ENCODE measurements at regions not wholly inside any gene's neighbourhood (a gene's known extent, or its start where the extent isn't known, plus 50 kb on each side); places are given as distances from the start of the nearest gene placed in this dataset.

- Histone ChIP-seq H3K4me3 (ENCODE audit: low read depth in 1 of 3, low read length in 3 of 3) (no peak overlapping the region), H3K27me3 (ENCODE audit: control insufficient read depth in 4 of 4, insufficient read depth in 4 of 4, low read length in 3 of 4) (no peaks in the 10 kb centered on the region), H3K9ac (ENCODE audit: low read depth in 1 of 2, low read length in 2 of 2) (no peak overlapping the region), H3K27ac (ENCODE audit: low read depth in 1 of 2, low read length in 2 of 2) (no peak overlapping the region), H3K4me1 (ENCODE audit: control insufficient read depth in 4 of 4, insufficient read depth in 4 of 4, low read length in 3 of 4) (peaks cover 0 to 12% (median 7%) of the 10 kb centered on the region in 4 donors), H3K9me3 (ENCODE audit: control insufficient read depth in 4 of 4, low read length in 3 of 4) (no peaks in the 10 kb centered on the region), H3K36me3 (ENCODE audit: control insufficient read depth in 4 of 4, insufficient read depth in 3 of 4, low read depth in 1 of 4, low read length in 3 of 4) (no peaks in the 10 kb centered on the region)
- no peak for DNase-seq (ENCODE audit: low spot score)
- WGBS: 86% methylated on average over 6 of the region's 6 CpGs
- no peak for TF ChIP-seq REST (IDR thresholded peaks at IDR 0.05)
- no peak for TF ChIP-seq JUND (IDR thresholded peaks at IDR 0.05)
- no peak for TF ChIP-seq EGR1 (IDR thresholded peaks at IDR 0.05; ENCODE audit: low read depth in 2 of 2)
- TF ChIP-seq RXRA (IDR thresholded peaks at IDR 0.05): no peak
- no peak for TF ChIP-seq MAX (IDR thresholded peaks at IDR 0.05)
- TF ChIP-seq FOXA2 (IDR thresholded peaks at IDR 0.05): no peak
- no peak for TF ChIP-seq ATF3 (IDR thresholded peaks at IDR 0.05)
- TF ChIP-seq YY1 (IDR thresholded peaks at IDR 0.05): no peak
- no peak for TF ChIP-seq ZBTB33 (IDR thresholded peaks at IDR 0.05)
- TF ChIP-seq RAD21 (IDR thresholded peaks at IDR 0.05): no peak
- no peak for TF ChIP-seq HNF4G (IDR thresholded peaks at IDR 0.05)
Observed at GRCh38 chr13:30107121-30107520, 200.2 kb downstream of the KATNAL1 start.

- no peak for DNase-seq (ENCODE audit: low spot score)
- Histone ChIP-seq H3K4me1 (ENCODE audit: control insufficient read depth in 4 of 4, insufficient read depth in 4 of 4, low read length in 3 of 4) (peaks cover 0 to 12% (median 7%) of the 10 kb centered on the region in 4 donors), H3K9me3 (ENCODE audit: control insufficient read depth in 4 of 4, low read length in 3 of 4) (no peaks in the 10 kb centered on the region)
Observed at GRCh38 chr13:30105381-30105780, 202.0 kb downstream of the KATNAL1 start.

More at GRCh38 chr13:30105381-30105780, 202.0 kb downstream of the KATNAL1 start:
- no peaks in the 10 kb centered on the region for H3K27me3 ChIP-seq (ENCODE audit: control insufficient read depth in 4 of 4, insufficient read depth in 4 of 4, low read length in 3 of 4)
- no peak overlapping the region for H3K4me3 ChIP-seq (ENCODE audit: low read depth in 1 of 3, low read length in 3 of 3)
- H3K36me3 ChIP-seq (ENCODE audit: control insufficient read depth in 4 of 4, insufficient read depth in 3 of 4, low read depth in 1 of 4, low read length in 3 of 4): no peaks in the 10 kb centered on the region
- no peak overlapping the region for H3K27ac ChIP-seq (ENCODE audit: low read depth in 1 of 2, low read length in 2 of 2)
- no peak overlapping the region for H3K9ac ChIP-seq (ENCODE audit: low read depth in 1 of 2, low read length in 2 of 2)
- no peak for TF ChIP-seq YY1 (IDR thresholded peaks at IDR 0.05)
- no peak for TF ChIP-seq JUND (IDR thresholded peaks at IDR 0.05)
- no peak for TF ChIP-seq CTCF (IDR thresholded peaks at IDR 0.05; ENCODE audit: low read depth, low read length, missing input control)
- TF ChIP-seq HNF4G (IDR thresholded peaks at IDR 0.05): no peak
- no peak for TF ChIP-seq REST (IDR thresholded peaks at IDR 0.05)
- no peak for TF ChIP-seq ZBTB33 (IDR thresholded peaks at IDR 0.05)
- no peak for TF ChIP-seq MAX (IDR thresholded peaks at IDR 0.05)
- 91% methylated on average over 8 of the region's 8 CpGs for WGBS

All from liver (tissue), 8 donors.